GM12892 (cell line): ENCODE measurements at regions not wholly inside any gene's neighbourhood (a gene's known extent, or its start where the extent isn't known, plus 50 kb on each side); places are given as distances from the start of the nearest gene placed in this dataset.

Experiments
- DNase-seq: peaks from one replicate; pipeline ENCODE4 v3.0.0; 2011; ENCODE audit not compliant: insufficient read length
- FAIRE-seq: peaks from 2 replicates; lab custom pipeline; 2011; peaks lifted over from hg19 to GRCh38; lab: Jason Lieb, UNC
- POLR2A ChIP-seq: IDR thresholded peaks from 2 replicates; pipeline ENCODE4 v1.6.1; 2011; ENCODE audit warnings: low read depth, low read length, control low read depth
- POLR2AphosphoS5 ChIP-seq: IDR thresholded peaks from 2 replicates; pipeline ENCODE4 v1.6.1; 2011; ENCODE audit warnings: low read depth, low read length, control low read depth
- TAF1 ChIP-seq: IDR thresholded peaks from 2 replicates; pipeline ENCODE4 v1.6.1; 2011; ENCODE audit warnings: low read depth, mild to moderate bottlenecking, control low read depth, low read length, borderline replicate concordance

DNA sequence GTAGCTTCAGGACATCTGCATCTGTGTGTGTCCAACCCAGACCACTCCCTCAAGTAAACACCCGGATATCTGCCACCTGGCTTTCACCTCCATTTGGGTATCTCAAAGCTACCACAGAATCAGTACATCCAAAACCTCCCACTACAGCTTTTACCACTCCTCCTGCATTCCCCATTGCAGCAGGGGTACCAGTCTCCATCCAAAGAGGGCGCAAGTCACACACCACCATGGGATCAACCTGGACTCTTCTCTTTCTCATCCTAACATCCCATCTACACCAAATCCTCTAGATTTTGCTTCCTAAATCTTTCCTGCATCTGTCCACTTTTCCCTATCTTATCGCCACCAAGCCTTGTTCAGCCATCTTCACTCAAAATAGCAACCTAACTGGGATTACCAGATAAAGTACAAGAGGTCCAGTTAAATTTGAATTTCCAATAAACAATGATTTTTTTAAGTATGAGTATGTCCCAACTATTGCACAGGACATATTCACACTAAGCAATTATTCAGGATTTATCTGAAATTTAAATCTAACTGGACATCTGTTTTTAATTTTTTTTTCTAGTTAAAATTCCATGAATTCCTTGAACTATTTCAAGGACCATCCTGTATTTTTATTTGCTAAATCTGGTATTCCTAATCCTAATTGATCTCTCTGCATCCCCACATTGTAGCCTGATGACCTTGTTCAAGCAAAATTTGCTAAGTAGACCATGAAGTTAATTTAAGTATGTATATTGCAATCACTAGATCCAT, 164.3 kb upstream of the MLN start:
- TF ChIP-seq POLR2A (no peak), TAF1 (no peak), POLR2AphosphoS5 (no peak)
- DNase-seq (no peak), FAIRE-seq (no peak)

DNA sequence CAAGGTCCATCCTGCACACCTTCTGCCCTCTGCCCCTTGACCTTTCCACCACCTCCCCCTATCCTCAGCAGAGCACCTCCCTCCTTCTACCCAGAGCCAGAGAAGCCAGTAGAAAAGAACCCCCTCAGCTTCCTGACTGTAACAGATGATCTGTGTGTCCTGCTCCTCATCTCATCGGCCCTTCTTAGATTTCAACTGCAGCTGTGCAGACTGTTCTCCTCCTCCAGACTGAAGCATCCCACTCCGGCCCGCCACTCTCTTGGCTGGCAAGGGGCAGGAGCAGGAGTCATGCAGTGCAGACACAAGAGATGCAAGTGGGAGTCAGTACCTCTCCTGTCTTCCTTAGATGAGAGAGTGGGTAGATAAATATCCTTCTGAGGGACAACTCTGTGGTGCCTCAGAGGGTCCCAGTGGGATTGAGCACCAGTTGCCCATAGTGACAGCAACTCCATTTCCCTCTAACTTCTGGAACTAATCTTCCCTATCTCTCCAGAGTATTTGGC, 163.5 kb upstream of the MLN start:
- FAIRE-seq (no peak), DNase-seq (no peak)
- TF ChIP-seq POLR2A (no peak), TAF1 (no peak), POLR2AphosphoS5 (no peak)

DNA sequence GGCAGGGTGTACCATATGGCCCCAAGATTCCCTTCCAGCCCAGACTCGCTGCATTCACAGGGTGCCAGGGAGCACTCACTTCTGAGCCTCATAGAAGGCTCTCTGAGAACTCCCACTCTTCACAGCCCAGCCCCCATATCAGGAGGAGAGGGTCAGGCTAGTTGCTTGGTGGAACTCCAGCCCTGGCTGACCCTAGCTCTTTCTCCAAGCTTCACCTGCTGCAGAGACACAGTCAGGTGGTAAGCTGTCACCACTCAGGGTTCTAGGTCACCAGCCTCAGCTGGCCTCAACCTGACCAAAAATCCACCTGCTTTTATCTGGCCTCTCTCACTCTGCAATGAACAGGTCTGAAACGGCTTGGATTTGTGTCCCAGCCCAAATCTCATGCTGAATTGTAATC, 162.7 kb upstream of the MLN start:
- no peak for DNase-seq
- FAIRE-seq = no peak
- TF ChIP-seq POLR2A = no peak
- no peak for TF ChIP-seq POLR2AphosphoS5
- no peak for TF ChIP-seq TAF1

DNA sequence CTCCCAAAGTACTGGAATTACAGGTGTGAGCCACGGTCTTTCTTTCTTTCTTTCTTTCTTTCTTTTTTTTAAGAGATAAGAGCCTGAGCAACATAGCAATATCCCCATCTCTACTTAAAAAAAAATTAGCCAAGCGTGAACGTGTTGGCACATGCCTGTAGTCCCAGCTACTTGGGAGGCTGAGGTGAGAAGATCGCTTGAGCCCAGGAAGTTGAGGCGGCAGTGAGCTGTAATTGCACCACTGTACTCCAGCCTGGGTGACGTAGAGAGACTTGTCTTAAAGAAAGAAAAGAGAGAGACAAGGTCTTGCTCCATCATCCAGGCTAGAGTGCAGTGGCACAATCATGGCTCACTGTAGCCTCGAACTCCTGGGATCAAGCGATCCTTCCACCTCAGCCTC, 162.0 kb upstream of the MLN start:
- DNase-seq (no peak), FAIRE-seq (no peak)
- TF ChIP-seq POLR2A (no peak), TAF1 (no peak), POLR2AphosphoS5 (no peak)

DNA sequence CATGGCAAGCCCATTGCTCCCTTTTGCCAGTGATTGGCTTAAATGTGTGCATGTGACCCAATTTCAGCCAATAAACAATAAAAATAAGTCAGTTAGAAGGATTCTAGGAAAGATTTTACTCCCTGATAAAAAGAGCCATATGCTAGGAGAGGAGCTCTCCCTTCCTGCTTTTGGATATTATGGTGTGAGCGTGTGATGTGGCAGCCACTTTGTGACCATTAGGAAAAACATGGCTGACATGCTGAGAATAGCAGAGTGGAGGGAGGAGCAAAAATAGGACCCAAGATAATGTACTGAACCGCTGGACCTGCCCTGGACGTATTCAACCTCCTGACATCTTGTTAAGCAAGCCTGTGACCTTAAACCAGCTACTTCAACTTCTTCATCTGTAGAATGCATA, 160.6 kb upstream of the MLN start:
- no peak for TF ChIP-seq POLR2AphosphoS5
- TF ChIP-seq POLR2A = no peak
- TF ChIP-seq TAF1 = no peak
- no peak for DNase-seq
- FAIRE-seq = no peak

DNA sequence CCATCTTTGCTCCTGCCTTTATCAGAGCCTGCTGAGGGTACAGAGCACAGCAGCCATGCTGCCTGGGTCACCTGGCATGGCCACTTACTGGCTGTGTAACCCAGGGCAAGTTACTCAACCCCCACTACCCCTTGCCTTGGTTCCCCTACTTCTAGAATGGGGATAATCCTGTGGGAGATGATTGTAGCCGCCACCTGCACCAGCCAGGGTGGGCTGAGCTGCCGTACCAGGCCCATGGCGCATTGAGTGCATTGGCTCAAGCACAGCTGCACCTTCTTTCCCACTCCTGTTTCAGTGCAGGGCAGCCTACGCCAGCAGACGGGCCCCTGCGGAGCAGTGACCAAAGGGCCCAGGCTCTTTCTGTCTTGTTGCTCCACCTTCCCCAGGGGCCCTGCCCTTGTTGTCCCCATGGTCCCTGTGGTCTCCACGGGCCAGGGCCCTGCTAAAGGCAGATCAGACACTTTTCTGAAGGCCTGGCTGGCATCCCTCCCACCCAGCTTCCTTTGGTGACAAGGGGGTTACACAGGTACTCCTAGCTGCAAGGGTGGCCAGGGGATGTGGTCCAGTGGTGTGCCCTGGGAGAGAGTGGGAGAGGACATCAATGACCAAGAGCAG, 159.4 kb upstream of the MLN start:
- TF ChIP-seq POLR2A (no peak), POLR2AphosphoS5 (no peak), TAF1 (no peak)
- no peak for FAIRE-seq

DNA sequence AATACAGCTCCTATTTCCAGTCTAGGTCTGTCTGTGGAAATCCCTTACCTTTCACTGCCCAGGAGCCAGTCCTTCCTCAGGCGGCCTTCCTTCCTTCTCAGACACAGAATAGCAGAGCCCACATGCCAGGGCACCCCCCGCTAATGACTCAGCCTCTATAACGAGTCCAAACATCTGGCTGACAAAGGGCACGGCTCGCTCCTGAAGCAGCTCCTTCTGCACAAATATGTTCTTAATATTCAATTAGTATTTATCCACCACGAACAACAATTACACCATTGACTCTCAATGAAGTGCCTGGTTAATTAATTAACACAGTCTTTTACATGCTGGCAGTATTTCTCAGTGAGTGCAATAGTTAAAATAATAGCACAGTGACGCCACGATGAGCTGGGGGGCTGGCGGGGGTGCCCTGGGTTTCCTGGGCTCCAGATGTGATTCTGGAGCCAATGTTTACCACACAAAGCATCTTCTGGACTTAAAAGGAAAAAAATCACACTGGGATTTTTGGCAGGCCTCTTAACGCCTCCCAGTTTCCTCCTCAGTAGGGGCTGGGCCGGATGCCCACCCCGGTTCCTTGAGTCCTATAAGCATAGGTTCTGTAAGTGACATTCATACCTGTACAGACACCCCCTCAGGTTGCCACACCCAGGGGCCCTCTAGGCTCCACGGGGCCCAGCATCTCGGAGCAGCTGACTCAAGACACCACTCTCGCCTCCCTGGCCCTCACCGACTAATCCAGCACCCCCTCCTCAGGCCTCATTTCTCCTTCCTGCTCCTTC, 158.6 kb upstream of the MLN start:
- DNase-seq (no peak), FAIRE-seq (no peak)
- TF ChIP-seq TAF1 (no peak), POLR2AphosphoS5 (no peak), POLR2A (no peak)

More for the DNA sequence above, 159.4 kb upstream of the MLN start:
- no peak for DNase-seq

DNA sequence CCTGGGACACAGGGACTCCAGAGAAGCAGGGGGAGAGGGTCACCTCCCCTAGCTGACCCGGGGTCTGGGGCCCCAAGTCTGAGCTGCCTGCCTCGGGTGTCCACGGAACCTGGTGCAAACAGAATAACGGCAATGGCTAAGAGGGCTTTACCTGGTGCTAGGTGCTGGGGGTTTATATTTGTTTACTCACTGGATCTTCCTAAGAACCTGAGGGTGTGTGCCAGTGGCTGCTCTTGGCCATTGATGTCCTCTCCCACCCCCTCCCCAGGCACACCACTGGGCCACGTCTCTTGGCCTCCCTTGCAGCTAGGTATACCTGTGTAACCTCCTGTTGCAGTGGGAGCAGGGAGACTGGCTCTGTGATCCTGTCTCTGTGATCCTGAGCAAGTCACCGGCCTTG, 157.9 kb upstream of the MLN start:
- TF ChIP-seq POLR2AphosphoS5 (no peak), TAF1 (no peak), POLR2A (no peak)
- DNase-seq = no peak
- FAIRE-seq = no peak

DNA sequence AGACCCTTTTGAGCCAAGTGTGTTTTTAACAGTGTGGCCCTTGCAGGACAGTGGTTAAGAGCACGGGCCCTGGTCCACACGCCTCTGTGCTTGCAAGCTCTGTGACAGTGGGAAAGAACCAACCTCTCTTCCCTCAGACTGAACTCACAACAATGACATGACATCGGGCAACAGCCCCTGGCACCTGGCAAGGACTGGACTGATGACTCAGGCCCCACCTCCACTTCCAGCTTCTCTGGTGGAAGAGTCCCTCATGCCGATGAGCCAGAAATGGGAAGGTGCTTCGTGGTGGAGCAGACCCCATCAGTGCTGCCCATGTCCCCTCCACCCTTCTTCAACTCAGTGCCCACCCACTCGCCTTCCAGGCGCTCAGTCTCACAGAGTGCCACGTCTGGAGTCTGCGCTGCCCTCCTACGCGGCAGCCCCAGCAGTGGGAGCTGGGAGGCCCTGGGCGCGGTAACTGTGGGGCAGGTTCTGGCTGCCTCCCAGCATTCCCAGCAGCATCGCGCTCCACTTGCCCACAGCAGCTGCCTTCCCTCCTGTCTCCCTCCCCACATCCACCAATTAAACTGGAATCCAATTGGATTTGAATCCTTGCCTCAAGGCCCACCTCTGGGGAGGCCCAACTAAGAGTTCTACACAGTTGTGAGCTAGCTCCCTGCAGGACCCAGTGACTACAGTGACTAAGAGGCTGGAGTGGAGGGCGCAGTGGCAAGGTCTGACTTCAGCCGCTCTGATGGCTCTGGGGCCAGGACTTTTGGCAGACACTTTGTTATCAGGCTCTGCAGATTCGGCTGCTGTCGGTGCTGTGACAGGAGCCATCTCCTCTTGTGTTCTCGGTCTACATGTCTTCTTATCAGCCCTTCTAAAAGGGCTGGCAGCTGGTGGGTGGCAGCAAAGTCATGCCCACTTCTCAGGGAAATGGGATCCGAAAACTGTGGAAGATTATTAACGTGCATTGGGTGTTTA, 156.8 kb upstream of the MLN start:
- FAIRE-seq (no peak), DNase-seq (no peak)
- no peak for TF ChIP-seq POLR2A
- TF ChIP-seq POLR2AphosphoS5 = no peak
- TF ChIP-seq TAF1 = no peak

DNA sequence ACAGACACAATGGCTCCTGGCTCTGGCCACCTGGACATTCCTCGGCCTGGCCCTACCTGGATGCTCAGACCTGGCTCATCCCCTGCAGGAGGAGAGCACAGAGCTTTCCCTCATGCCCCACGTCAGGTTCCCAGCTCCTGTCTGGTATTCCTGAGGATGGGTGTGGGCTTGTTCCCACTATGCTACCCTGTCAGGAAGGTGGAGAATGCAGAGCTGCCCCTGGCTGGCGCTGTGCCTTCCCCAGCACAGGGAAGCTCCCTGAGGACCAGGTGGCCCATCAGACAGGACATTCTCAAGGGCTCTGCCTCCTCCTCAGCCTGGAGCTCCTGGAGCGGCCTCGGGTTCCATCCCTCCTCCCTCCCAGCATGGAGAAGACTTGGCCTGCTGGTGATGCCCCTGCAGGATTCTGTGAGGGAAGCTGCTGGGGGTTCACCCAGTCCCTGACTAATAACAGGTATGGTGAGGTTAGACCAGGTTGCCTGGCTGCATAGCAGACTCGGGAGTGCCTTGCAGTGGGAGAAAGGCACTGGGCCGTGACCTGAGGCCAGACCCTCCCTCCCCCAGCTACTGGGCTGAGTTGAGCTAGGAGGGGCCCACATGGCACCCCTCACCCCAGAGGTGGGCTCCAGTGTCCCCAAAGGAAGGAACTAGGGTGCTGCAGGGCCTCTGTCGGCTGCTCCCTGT, 156.0 kb upstream of the MLN start:
- DNase-seq (no peak), FAIRE-seq (no peak)
- no peak for TF ChIP-seq TAF1
- no peak for TF ChIP-seq POLR2A
- TF ChIP-seq POLR2AphosphoS5 = no peak
